Umbilical cord (tissue), 1 donor: ENCODE measurements at regions not wholly inside any gene's neighbourhood (a gene's known extent, or its start where the extent isn't known, plus 50 kb on each side); places are given as distances from the start of the nearest gene placed in this dataset.
"Not testable (repeated sequence)": the region's sequence is repeated elsewhere in the genome, so short reads cannot be mapped to it uniquely, and the experiment has no call there.

ENCODE experiments used
- DNase-seq: peaks from one replicate; pipeline ENCODE4 v3.0.0-alpha.2; 2015; ENCODE audit warnings: low spot score

DNA sequence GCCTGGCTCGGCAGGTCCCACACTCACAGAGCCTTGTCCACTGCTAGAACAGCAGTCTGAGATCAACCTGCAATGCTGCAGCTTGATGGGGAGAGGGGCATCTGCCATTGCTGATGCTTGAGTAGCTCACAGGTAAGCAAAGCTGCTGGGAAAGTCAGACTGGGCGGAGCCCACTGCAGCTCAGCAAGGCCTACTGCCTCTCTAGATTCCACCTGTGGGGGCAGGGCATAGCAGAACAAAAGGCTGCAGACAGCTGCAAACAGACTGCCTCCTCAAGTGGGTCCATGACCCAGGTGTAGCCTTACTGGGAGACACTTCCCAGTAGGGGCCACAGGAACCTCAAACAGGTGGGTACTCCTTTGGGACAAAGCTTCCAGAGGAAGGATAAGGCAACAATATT is 110.6 kb upstream of the ADAMTS3 start:
- no peak for DNase-seq

DNA sequence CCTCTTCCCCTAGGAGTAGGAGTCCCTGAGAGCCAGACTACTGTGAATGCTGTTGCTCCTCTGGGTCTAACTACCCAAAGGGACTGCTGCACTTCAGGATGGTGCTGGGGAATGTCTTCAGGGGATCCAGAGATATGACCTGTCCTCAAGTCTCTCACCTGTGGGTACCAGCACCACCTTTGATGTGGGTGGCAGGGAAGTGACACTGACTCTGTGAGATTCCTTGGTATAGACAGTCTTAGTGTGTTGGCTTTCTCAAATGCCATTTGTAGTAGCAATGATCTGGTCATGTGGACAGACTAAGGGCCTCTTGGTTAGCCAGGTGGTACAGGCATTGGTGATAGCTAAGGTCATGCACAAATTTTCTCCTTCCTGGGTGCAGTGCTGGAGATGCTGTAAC is 108.9 kb upstream of the ADAMTS3 start:
- DNase-seq, result no peak

DNA sequence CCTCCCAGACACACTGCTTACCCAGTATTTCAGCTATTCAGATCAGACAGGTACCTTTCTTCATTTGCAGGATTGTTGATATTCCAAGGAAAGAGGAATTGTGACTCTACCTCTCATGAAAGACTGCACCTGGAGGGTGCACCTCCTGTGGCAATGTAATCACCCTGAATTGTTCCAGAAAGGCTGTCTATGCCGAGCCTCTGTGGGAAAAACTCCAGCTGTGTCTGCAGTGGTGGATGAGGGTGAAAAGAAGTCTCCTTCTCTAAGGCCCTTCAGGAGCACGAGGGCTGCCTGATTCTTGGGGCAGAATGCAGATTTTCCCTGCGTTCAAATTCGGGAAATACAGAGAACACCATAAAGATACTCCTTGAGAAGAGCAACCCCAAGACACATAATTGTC is 108.2 kb upstream of the ADAMTS3 start:
- no peak for DNase-seq

DNA sequence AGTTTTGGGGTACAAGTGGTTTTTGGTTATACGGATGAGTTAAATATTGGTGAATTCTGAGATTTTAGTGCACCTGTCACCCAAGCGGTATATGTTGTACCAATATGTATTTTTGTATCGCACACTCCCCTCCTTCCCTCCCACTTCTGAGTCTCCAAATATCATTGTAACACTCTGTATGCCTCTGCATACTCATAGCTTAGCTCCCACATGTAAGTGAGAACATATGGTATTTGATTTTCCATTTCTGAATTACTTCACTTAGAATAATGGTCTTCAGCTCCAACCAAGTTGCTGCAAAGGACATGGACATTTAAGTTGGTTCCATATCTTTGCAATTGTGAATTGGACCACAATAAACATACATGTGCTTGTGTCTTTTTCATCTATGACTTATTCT is 103.0 kb upstream of the ADAMTS3 start:
- no peak for DNase-seq

- no peak for DNase-seq
These were observed 101.5 kb upstream of the ADAMTS3 start for GRCh38 chr4:72670521-72670920.

DNA sequence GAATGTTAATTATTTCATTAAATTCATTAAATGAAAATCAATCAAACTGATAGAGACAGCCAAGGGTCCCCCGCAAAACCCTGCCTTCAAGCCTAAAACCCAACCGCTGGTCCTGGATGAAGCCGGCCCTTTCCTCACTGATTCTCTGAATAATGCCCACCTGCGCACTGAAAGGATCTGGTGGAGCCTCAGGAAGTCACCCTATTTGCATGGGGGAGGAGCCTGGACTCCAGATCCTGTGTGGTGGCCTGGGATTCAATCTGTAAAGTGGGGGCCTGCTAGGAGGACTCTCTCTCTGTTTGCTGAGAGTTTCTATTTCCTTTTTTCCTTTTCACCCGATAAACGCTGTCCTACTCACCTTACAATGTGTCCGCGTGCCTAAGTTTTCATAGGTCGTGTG is 97.9 kb upstream of the ADAMTS3 start:
- no peak for DNase-seq

GRCh38 chr4:72665171-72665968 is 96.3 kb upstream of the ADAMTS3 start:
- DNase-seq, result no peak

DNA sequence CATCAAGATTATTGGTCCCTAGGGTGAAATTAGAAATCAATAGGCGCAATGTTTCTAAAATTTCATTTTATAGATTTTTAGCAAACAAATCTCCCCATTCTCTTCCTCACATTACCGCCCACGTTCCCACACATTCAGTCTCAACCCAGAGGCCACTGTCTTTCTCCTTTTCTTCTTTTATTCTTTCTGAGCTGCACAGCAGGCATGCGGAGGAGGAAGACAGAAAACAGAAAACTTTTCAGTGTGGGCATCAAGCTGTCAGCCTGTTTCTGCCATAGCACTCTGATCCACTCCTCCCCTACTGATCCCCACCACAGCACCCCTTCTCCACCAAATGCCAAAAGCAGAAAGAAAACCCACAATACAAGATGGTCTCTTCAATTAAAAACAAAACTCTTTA is 94.8 kb upstream of the ADAMTS3 start:
- DNase-seq, result no peak

GRCh38 chr4:72661830-72662229 is 92.8 kb upstream of the ADAMTS3 start:
- DNase-seq, result no peak

GRCh38 chr4:72641611-72642010 is 72.6 kb upstream of the ADAMTS3 start:
- no peak for DNase-seq

DNA sequence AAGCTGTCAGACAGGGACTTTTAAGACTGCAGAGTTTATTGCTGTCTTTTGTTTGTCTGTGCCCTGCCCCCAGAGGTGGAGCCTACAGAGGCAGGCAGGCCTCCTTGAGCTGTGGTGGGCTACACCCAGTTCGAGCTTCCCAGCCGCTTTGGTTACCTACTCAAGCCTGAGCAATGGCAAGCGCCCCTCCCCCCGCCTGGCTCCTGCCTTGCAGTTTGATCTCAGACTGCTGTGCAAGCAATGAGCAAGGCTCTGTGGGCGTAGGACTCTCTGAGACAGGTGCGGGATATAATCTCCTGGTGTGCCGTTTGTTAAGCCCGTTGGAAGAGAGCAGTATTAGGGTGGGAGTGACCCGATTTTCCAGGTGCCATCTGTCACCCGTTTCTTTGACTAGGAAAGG is 67.8 kb upstream of the ADAMTS3 start:
- DNase-seq, result not testable (repeated sequence)

GRCh38 chr4:72635931-72636330 is 66.9 kb upstream of the ADAMTS3 start:
- DNase-seq, result not testable (repeated sequence)

DNA sequence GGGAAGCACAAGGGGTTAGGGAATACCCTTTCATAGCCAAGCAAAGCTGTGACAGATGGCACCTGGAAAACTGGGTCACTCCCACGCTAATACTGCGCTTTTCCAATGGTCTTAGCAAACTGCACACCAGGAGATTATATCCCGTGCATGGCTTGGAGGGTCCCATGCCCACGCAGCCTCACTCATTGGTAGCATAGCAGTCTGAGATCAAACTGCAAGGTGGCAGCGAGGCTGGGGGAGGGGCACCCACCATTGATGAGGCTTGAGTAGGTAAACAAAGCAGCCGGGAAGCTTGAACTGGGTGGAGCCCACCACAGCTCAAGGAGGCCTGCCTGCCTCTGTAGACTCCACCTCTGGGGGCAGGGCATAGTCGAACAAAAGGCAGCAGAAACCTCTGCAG is 63.2 kb upstream of the ADAMTS3 start:
- DNase-seq, result not testable (repeated sequence)

GRCh38 chr4:72631296-72631695 is 62.3 kb upstream of the ADAMTS3 start:
- DNase-seq, result peak; percentile 35

DNA sequence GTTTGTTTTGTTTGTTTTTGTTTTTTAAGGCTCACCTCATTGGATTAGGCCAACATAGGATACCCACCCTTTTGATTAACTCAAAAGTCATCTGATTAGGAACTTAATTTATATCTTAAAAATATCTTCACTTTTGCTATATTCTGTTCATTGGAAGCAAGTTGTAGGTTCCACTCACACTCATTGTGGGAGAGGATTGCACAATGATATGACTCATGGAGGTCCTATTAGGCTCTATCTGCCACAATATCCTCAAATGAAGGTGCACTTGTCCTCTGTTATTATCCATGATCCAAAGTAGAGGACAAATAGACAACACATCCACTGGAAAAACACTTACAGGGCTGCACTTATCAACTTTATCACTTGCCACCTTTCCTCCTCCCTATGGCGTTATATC is 60.5 kb upstream of the ADAMTS3 start:
- no peak for DNase-seq

- no peak for DNase-seq
These were observed 58.7 kb upstream of the ADAMTS3 start for GRCh38 chr4:72627723-72628122.
